ENCODE measurements at regions not wholly inside any gene's neighbourhood (a gene's known extent, or its start where the extent isn't known, plus 50 kb on each side); places are given as distances from the start of the nearest gene placed in this dataset.

DNA sequence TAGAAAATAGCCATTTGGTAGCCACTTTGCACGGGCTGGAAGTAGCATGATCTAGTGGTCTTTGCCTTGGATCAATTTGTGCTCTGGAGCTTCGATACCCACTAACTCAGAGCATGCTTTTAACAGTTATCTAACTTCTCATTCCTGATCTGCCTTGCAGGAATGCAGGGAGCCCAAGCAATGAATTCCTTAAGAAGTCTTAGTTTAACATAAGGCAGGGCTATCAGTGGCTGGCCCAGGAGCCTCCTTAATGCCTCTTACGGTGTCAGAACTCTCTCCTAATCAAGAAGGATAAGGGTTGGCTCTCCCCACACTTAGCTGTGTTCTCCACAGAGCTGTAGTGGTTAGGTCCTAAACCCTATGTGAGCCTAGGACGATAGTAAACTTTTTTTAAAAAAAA is 95.8 kb upstream of the TBCA start:
- Histone ChIP-seq H3K36me3 (ENCODE audit: control insufficient read depth, insufficient read depth, low read length) (no peaks in the 10 kb centered on the region), H3K9ac (ENCODE audit: extremely low read depth, low read length, poor library complexity, severe bottlenecking) (no peak overlapping the region), H3K27me3 (ENCODE audit: control insufficient read depth, insufficient read depth, low read length, poor library complexity, severe bottlenecking) (no peaks in the 10 kb centered on the region), H3K4me3 (ENCODE audit: low read length) (no peak overlapping the region), H3K4me1 (ENCODE audit: control insufficient read depth, insufficient read depth, low read length) (peaks cover 23% of the 10 kb centered on the region), H3K27ac (ENCODE audit: low read depth, low read length) (no peak overlapping the region), H3K9me3 (ENCODE audit: control insufficient read depth, low read length) (no peaks in the 10 kb centered on the region)
- Mint-ChIP-seq H3K36me3 (ENCODE audit: low read depth) (no peaks in the 10 kb centered on the region), H3K27ac (no peak overlapping the region), H3K4me3 (no peak overlapping the region), H3K9me3 (no peaks in the 10 kb centered on the region), H3K27me3 (ENCODE audit: insufficient read depth) (peaks cover 15% of the 10 kb centered on the region), H3K4me1 (peaks cover 34% of the 10 kb centered on the region)
- TF ChIP-seq, protein P1, sequence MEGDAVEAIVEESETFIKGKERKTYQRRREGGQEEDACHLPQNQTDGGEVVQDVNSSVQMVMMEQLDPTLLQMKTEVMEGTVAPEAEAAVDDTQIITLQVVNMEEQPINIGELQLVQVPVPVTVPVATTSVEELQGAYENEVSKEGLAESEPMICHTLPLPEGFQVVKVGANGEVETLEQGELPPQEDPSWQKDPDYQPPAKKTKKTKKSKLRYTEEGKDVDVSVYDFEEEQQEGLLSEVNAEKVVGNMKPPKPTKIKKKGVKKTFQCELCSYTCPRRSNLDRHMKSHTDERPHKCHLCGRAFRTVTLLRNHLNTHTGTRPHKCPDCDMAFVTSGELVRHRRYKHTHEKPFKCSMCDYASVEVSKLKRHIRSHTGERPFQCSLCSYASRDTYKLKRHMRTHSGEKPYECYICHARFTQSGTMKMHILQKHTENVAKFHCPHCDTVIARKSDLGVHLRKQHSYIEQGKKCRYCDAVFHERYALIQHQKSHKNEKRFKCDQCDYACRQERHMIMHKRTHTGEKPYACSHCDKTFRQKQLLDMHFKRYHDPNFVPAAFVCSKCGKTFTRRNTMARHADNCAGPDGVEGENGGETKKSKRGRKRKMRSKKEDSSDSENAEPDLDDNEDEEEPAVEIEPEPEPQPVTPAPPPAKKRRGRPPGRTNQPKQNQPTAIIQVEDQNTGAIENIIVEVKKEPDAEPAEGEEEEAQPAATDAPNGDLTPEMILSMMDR (conservative IDR thresholded peaks at IDR 0.05) = no peak
- WGBS, 2 experiments (ENCODE audit: insufficient coverage in 1 of 2, insufficient read length in 1 of 2) = 72 to 87% methylated on average over 4 of the region's 4 CpGs
- DNase-seq = peak; percentile 66

DNA sequence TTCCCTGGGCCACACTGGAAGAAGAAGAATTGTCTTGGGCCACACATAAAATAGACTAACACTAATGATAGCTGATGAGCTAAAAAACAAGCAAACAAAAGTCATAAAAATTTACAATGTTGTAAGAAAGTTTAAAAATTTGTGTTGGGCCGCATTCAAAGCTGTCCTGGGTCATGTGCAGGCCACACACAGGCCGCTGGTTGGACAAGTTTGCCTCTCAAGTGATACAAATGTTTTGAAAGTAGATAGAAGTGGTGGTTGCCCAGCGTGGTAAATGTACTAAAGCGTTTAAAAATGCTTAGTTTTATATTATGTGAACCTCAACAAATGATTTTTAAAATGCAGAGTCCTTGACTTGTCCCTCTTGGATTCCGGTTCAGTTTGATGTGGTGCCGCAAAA is 94.9 kb upstream of the TBCA start:
- Mint-ChIP-seq H3K4me1 (peaks cover 26% of the 10 kb centered on the region), H3K4me3 (no peak overlapping the region), H3K27me3 (ENCODE audit: insufficient read depth) (peaks cover 19% of the 10 kb centered on the region), H3K9me3 (no peaks in the 10 kb centered on the region), H3K27ac (no peak overlapping the region), H3K36me3 (ENCODE audit: low read depth) (no peaks in the 10 kb centered on the region)
- Histone ChIP-seq H3K27me3 (ENCODE audit: control insufficient read depth, insufficient read depth, low read length, poor library complexity, severe bottlenecking) (no peaks in the 10 kb centered on the region), H3K36me3 (ENCODE audit: control insufficient read depth, insufficient read depth, low read length) (no peaks in the 10 kb centered on the region), H3K4me1 (ENCODE audit: control insufficient read depth, insufficient read depth, low read length) (peaks cover 22% of the 10 kb centered on the region), H3K9ac (ENCODE audit: extremely low read depth, low read length, poor library complexity, severe bottlenecking) (no peak overlapping the region), H3K4me3 (ENCODE audit: low read length) (no peak overlapping the region), H3K9me3 (ENCODE audit: control insufficient read depth, low read length) (no peaks in the 10 kb centered on the region), H3K27ac (ENCODE audit: low read depth, low read length) (no peak overlapping the region)
- DNase-seq = no peak
- 92% methylated on average over 2 to 6 of the region's 6 CpGs for WGBS, 2 experiments (ENCODE audit: insufficient coverage in 1 of 2, insufficient read length in 1 of 2)
- TF ChIP-seq, protein P1 (conservative IDR thresholded peaks at IDR 0.05) = no peak

DNA sequence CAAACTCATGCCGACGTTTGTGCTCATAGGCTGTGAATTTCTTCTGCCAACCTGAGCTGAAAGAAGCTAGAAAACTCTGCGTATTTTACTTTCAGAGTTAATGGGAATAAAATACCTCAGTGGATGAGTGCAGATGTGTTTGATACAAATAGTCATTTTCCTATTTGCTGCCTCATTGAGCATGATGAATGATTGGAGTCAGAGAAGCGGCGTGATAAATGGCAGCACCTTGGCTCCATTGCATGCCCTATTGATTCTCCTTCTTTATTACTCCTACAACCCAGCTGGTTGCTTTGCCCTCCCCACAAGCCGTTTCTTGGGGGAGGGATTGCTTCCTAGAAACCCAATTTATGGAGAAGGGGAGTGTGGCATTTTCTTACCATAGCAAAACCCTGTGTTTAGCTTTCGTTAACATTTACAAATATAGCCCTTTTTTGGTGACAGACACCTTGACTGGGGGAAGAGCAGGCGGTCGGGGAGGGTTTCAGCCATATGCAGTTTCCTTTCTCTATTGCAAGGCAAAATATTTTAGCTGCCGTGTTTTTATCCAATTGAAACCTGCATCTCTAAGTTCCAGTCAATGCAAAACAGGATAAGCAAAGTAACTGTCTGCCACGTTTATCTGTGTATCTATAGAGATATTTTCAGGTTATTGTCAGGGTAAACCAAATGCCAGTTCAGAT is 93.1 kb upstream of the TBCA start:
- H3K27me3 Mint-ChIP-seq (ENCODE audit: insufficient read depth) = peaks cover 18% of the 10 kb centered on the region
- no peaks in the 10 kb centered on the region for H3K9me3 ChIP-seq (ENCODE audit: control insufficient read depth, low read length)
- peaks cover 13% of the 10 kb centered on the region for H3K4me1 ChIP-seq (ENCODE audit: control insufficient read depth, insufficient read depth, low read length)
- H3K36me3 Mint-ChIP-seq (ENCODE audit: low read depth) = no peaks in the 10 kb centered on the region
- peaks cover 23% of the 10 kb centered on the region for H3K4me1 Mint-ChIP-seq
- WGBS, 2 experiments (ENCODE audit: insufficient coverage in 1 of 2, insufficient read length in 1 of 2) = 86 to 92% methylated on average over 8 to 11 of the region's 11 CpGs
- no peak overlapping the region for H3K27ac Mint-ChIP-seq
- no peak overlapping the region for H3K4me3 Mint-ChIP-seq
- no peak overlapping the region for H3K27ac ChIP-seq (ENCODE audit: low read depth, low read length)
- H3K36me3 ChIP-seq (ENCODE audit: control insufficient read depth, insufficient read depth, low read length) = no peaks in the 10 kb centered on the region
- H3K27me3 ChIP-seq (ENCODE audit: control insufficient read depth, insufficient read depth, low read length, poor library complexity, severe bottlenecking) = no peaks in the 10 kb centered on the region
- TF ChIP-seq, protein P1 (conservative IDR thresholded peaks at IDR 0.05) = no peak
- H3K4me3 ChIP-seq (ENCODE audit: low read length) = no peak overlapping the region
- no peak for DNase-seq
- no peak overlapping the region for H3K9ac ChIP-seq (ENCODE audit: extremely low read depth, low read length, poor library complexity, severe bottlenecking)
- no peaks in the 10 kb centered on the region for H3K9me3 Mint-ChIP-seq

All from endodermal cell (in vitro differentiated cells).